ENCODE measurements at regions not wholly inside any gene's neighbourhood (a gene's known extent, or its start where the extent isn't known, plus 50 kb on each side); places are given as distances from the start of the nearest gene placed in this dataset.

- Histone ChIP-seq H2BK5ac (ENCODE audit: low read depth, low read length, poor library complexity, severe bottlenecking) (no peak overlapping the region), H4K5ac (ENCODE audit: low read depth, low read length) (no peak overlapping the region), H4K91ac (ENCODE audit: insufficient read depth, low read depth, low read length) (no peak overlapping the region), H3K23ac (ENCODE audit: low read depth, low read length) (no peak overlapping the region), H2AK5ac (ENCODE audit: low read depth, low read length) (no peak overlapping the region), H3K56ac (ENCODE audit: extremely low read depth, insufficient read depth, low read length) (no peak overlapping the region), H3K18ac (ENCODE audit: low read depth, low read length) (peak overlapping the region; percentile 59; the same call in 1 of the 2 replicates), H4K20me1 (ENCODE audit: insufficient read depth, low read length) (no peaks in the 10 kb centered on the region), H2AK9ac (replicated peaks; ENCODE audit: low read depth, low read length, poor library complexity) (no peak overlapping the region), H4K8ac (ENCODE audit: low read depth in 2 of 2, low read length in 2 of 2) (no peak overlapping the region), H3K27me3 (ENCODE audit: control insufficient read depth, insufficient read depth, low read length) (no peaks in the 10 kb centered on the region), H3K4me1 (ENCODE audit: control insufficient read depth, insufficient read depth, low read length) (peaks cover 5% of the 10 kb centered on the region), H3K9me3 (ENCODE audit: control insufficient read depth, insufficient read depth, low read length) (no peaks in the 10 kb centered on the region), H3K36me3 (ENCODE audit: control insufficient read depth, insufficient read depth, low read length) (no peaks in the 10 kb centered on the region), H3K4ac (ENCODE audit: low read depth, low read length) (no peak overlapping the region), H3K14ac (replicated peaks; ENCODE audit: low read depth, low read length) (no peak overlapping the region), H3K9ac (ENCODE audit: low read depth, low read length) (no peak overlapping the region), H2BK15ac (ENCODE audit: low read depth, low read length) (no peak overlapping the region), H2BK20ac (ENCODE audit: low read depth, low read length) (no peak overlapping the region), H3K9me1 (ENCODE audit: insufficient read depth, low read length) (peaks cover 7% of the 10 kb centered on the region; the same call in 1 of the 2 replicates), H2AFZ (replicated peaks; ENCODE audit: low read length, poor library complexity) (no peak overlapping the region), H2BK120ac (ENCODE audit: low read depth, low read length) (no peak overlapping the region), H3K79me1 (ENCODE audit: low read depth in 1 of 2, low read length in 2 of 2) (no peaks in the 10 kb centered on the region), H3K4me2 (ENCODE audit: low read depth, low read length) (no peak overlapping the region), H3K4me3 (ENCODE audit: insufficient read depth, low read depth, low read length) (no peak overlapping the region), H3K27ac (ENCODE audit: insufficient read depth, low read length) (no peak overlapping the region)
- CTCF ChIA-PET = interaction anchor here (1.5 kb wide), 1 partner anchor 10 kb away, joined by 3 read pairs; no protein-coding TSS in a partner anchor
- no peak for ATAC-seq (ENCODE audit: low read depth)
- in situ Hi-C loops (cut with MboI; ENCODE audit: low sequenced_read_pairs) = no loop called here
- no TSS peak for BruUV-seq (replicated peaks)
- TF ChIP-seq NFE2L2 (IDR thresholded peaks at IDR 0.05; ENCODE audit: low read depth, low read length) = no peak
- TF ChIP-seq BHLHE40 (IDR thresholded peaks at IDR 0.05; ENCODE audit: low read depth, low read length) = no peak
- no peak for TF ChIP-seq POLR2A (IDR thresholded peaks at IDR 0.05; ENCODE audit: low read depth, low read length)
- TF ChIP-seq FOS (IDR thresholded peaks at IDR 0.05; ENCODE audit: low read depth, low read length) = no peak
- TF ChIP-seq RFX5 (IDR thresholded peaks at IDR 0.05; ENCODE audit: low read depth, low read length) = no peak
- TF ChIP-seq MXI1 (IDR thresholded peaks at IDR 0.05; ENCODE audit: borderline replicate concordance, low read depth, low read length) = no peak
- no peak for TF ChIP-seq SMC3 (IDR thresholded peaks at IDR 0.05; ENCODE audit: low read depth, low read length)
- no peak for TF ChIP-seq CEBPB (IDR thresholded peaks at IDR 0.05; ENCODE audit: low read depth, low read length)
- TF ChIP-seq CHD1 (IDR thresholded peaks at IDR 0.05; ENCODE audit: low read depth, low read length) = no peak
- no peak for TF ChIP-seq RCOR1 (IDR thresholded peaks at IDR 0.05; ENCODE audit: insufficient replicate concordance, low read length)
- no peak for DNase-seq
- WGBS, 2 experiments (ENCODE audit: extremely low coverage in 2 of 2, insufficient read length in 1 of 2) = 92% methylated on average over 2 of the region's 3 CpGs; no CpG with 5 or more reads in 1 of the 2 experiments
- dilution Hi-C loops (cut with HindIII; ENCODE audit: low sequenced_read_pairs, unreplicated experiment) = no loop called here
- POLR2A ChIA-PET (ENCODE audit: unreplicated experiment) = no interaction called here
- intact Hi-C loops (cut with micrococcal nuclease) = no loop called here
Observed at GRCh38 chr12:58453306-58453705, 467.0 kb downstream of the LRIG3 start.
